ENCODE measurements at regions not wholly inside any gene's neighbourhood (a gene's known extent, or its start where the extent isn't known, plus 50 kb on each side); places are given as distances from the start of the nearest gene placed in this dataset.

DNA sequence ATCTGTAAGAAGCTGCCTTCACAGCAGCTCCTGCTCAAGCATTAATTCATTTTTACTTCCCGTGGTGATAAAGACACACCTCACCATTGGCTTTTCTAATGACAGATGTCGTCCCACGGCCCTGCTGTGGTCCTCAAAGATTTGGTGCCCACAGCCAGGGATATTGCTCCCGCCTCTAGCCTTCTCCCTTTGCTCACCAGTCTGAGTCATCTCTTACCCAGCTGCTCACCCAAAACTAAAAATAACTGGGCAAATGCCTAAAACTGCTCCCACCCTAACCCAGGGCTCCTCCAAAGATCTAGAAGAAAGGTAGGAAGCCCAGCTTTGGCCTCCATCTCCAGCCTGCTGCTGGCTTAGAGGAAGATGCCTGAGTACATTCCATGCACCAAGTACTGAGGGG, 371.1 kb upstream of the ZNF507 start:
- Histone ChIP-seq H3K9me3 (ENCODE audit: control insufficient read depth in 4 of 4, insufficient read depth in 3 of 4, low read length in 3 of 4) (peaks cover 0 to 2% (median 0%) of the 10 kb centered on the region in 4 donors), H3K36me3 (ENCODE audit: control insufficient read depth in 4 of 4, insufficient read depth in 4 of 4, low read length in 4 of 4) (no peaks in the 10 kb centered on the region), H3K4me1 (ENCODE audit: control insufficient read depth in 5 of 5, insufficient read depth in 5 of 5, low read length in 5 of 5) (peaks cover 0 to 11% (median 5%) of the 10 kb centered on the region in 5 donors), H3K9ac (ENCODE audit: insufficient read depth in 1 of 2, low read length in 2 of 2) (no peak overlapping the region), H3K4me3 (no peak overlapping the region), H3K27me3 (ENCODE audit: control insufficient read depth in 3 of 3, insufficient read depth in 3 of 3, low read length in 2 of 3) (no peaks in the 10 kb centered on the region), H3K27ac (ENCODE audit: low read depth in 1 of 2, low read length in 1 of 2) (no peak overlapping the region)
- 85 to 91% methylated on average over 4 of the region's 4 CpGs for WGBS, 2 donors
- TF ChIP-seq, protein P1, sequence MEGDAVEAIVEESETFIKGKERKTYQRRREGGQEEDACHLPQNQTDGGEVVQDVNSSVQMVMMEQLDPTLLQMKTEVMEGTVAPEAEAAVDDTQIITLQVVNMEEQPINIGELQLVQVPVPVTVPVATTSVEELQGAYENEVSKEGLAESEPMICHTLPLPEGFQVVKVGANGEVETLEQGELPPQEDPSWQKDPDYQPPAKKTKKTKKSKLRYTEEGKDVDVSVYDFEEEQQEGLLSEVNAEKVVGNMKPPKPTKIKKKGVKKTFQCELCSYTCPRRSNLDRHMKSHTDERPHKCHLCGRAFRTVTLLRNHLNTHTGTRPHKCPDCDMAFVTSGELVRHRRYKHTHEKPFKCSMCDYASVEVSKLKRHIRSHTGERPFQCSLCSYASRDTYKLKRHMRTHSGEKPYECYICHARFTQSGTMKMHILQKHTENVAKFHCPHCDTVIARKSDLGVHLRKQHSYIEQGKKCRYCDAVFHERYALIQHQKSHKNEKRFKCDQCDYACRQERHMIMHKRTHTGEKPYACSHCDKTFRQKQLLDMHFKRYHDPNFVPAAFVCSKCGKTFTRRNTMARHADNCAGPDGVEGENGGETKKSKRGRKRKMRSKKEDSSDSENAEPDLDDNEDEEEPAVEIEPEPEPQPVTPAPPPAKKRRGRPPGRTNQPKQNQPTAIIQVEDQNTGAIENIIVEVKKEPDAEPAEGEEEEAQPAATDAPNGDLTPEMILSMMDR (IDR thresholded peaks at IDR 0.05; ENCODE audit: control extremely low read depth, extremely low read depth): no peak
- ATAC-seq (ENCODE audit: insufficient read depth, low FRiP score): no peak
- no peak for DNase-seq

DNA sequence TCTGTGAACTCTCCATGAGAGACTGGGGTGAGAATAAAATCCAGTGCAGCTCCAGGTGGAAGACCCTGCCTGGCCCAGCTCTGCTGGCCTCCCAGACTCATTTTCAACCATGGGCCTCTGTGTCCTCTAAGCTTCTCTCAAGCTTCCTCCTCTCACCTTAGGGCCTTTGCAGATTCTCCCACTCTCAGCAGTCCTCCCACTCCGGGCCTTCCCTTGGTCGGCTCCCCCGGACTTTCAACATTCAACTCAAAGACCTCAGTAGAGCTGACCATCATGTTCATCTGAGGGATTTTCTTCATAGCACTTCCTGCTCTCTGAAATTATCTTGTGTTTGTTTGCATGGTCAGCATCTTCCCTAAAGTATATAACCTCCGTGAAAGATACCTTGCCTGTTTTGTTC, 370.5 kb upstream of the ZNF507 start:
- no peaks in the 10 kb centered on the region for H3K27me3 ChIP-seq (ENCODE audit: control insufficient read depth in 3 of 3, insufficient read depth in 3 of 3, low read length in 2 of 3)
- H3K4me3 ChIP-seq: no peak overlapping the region
- H3K27ac ChIP-seq (ENCODE audit: low read depth in 1 of 2, low read length in 1 of 2): no peak overlapping the region
- DNase-seq (no peak), ATAC-seq (ENCODE audit: insufficient read depth, low FRiP score) (no peak)
- no peaks in the 10 kb centered on the region for H3K36me3 ChIP-seq (ENCODE audit: control insufficient read depth in 4 of 4, insufficient read depth in 4 of 4, low read length in 4 of 4)
- H3K9ac ChIP-seq (ENCODE audit: insufficient read depth in 1 of 2, low read length in 2 of 2): no peak overlapping the region
- H3K9me3 ChIP-seq (ENCODE audit: control insufficient read depth in 4 of 4, insufficient read depth in 3 of 4, low read length in 3 of 4): peaks cover 0 to 2% (median 0%) of the 10 kb centered on the region in 4 donors
- TF ChIP-seq, protein P1 (IDR thresholded peaks at IDR 0.05; ENCODE audit: control extremely low read depth, extremely low read depth): no peak
- 97 to 98% methylated on average over 4 of the region's 4 CpGs for WGBS, 2 donors
- peaks cover 0 to 8% (median 0%) of the 10 kb centered on the region in 5 donors for H3K4me1 ChIP-seq (ENCODE audit: control insufficient read depth in 5 of 5, insufficient read depth in 5 of 5, low read length in 5 of 5)

DNA sequence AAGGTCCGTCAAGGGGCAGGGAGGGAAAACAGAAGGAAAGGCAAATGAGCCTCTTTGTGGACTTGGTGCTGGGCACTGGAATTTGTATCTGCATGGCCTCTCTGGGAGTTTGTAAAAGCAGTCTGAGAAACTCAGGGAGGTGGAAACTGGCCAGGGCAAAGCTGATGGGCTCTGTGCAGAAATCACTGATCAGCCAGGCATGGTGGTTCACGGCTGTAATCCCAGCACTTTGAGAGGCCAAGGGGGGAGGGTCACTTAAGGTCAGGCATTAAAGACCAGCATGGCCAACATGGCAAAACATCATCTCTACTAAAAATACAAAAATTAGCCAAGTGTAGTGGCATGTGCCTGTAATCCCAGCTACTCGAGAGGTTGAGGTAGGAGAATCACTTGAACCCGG, 369.9 kb upstream of the ZNF507 start:
- Histone ChIP-seq H3K27me3 (ENCODE audit: control insufficient read depth in 3 of 3, insufficient read depth in 3 of 3, low read length in 2 of 3) (no peaks in the 10 kb centered on the region), H3K4me1 (ENCODE audit: control insufficient read depth in 5 of 5, insufficient read depth in 5 of 5, low read length in 5 of 5) (peaks cover 0 to 8% (median 0%) of the 10 kb centered on the region in 5 donors), H3K4me3 (no peak overlapping the region), H3K36me3 (ENCODE audit: control insufficient read depth in 4 of 4, insufficient read depth in 4 of 4, low read length in 4 of 4) (no peaks in the 10 kb centered on the region), H3K9ac (ENCODE audit: insufficient read depth in 1 of 2, low read length in 2 of 2) (no peak overlapping the region), H3K9me3 (ENCODE audit: control insufficient read depth in 4 of 4, insufficient read depth in 3 of 4, low read length in 3 of 4) (peaks cover 0 to 2% (median 0%) of the 10 kb centered on the region in 4 donors), H3K27ac (ENCODE audit: low read depth in 1 of 2, low read length in 1 of 2) (no peak overlapping the region)
- 89 to 92% methylated on average over 4 of the region's 4 CpGs for WGBS, 2 donors
- DNase-seq: no peak
- TF ChIP-seq, protein P1 (IDR thresholded peaks at IDR 0.05; ENCODE audit: control extremely low read depth, extremely low read depth): no peak
- ATAC-seq (ENCODE audit: insufficient read depth, low FRiP score): no peak

Measured in lung (tissue), 11 donors.